Neuronal stem cell (in vitro differentiated cells): ENCODE measurements at regions not wholly inside any gene's neighbourhood (a gene's known extent, or its start where the extent isn't known, plus 50 kb on each side); places are given as distances from the start of the nearest gene placed in this dataset.

Experiments used
- DNase-seq: peaks from one replicate; pipeline ENCODE4 v3.0.0-alpha.2; 2013; ENCODE audit warnings: low spot score
- H2AFZ ChIP-seq: one replicate; pipeline ENCODE4 v1.6.1; 2013; ENCODE audit warnings: mild to moderate bottlenecking, low read length, inconsistent platforms
- H2AK5ac ChIP-seq: 2 replicates; pipeline ENCODE4 v1.6.1; 2013; ENCODE audit warnings: low read depth, mild to moderate bottlenecking, inconsistent platforms, low read length, moderate library complexity, mixed read lengths
- H2BK120ac ChIP-seq: 2 replicates; pipeline ENCODE4 v1.6.1; 2013; ENCODE audit warnings: low read depth, mild to moderate bottlenecking, inconsistent platforms, low read length, moderate library complexity, mixed read lengths
- H2BK12ac ChIP-seq: one replicate; pipeline ENCODE4 v1.6.1; 2013; ENCODE audit warnings: low read length, inconsistent platforms
- H2BK15ac ChIP-seq: 2 replicates; pipeline ENCODE4 v1.6.1; 2013; ENCODE audit warnings: mild to moderate bottlenecking, low read length, inconsistent platforms, mixed read lengths
- H2BK5ac ChIP-seq: one replicate; pipeline ENCODE4 v1.6.1; 2013; ENCODE audit warnings: inconsistent platforms, mild to moderate bottlenecking, low read length, moderate library complexity
- H3K14ac ChIP-seq: one replicate; pipeline ENCODE4 v1.6.1; 2013; ENCODE audit warnings: low read length, inconsistent platforms
- H3K18ac ChIP-seq: 2 replicates; pipeline ENCODE4 v1.6.1; 2013; ENCODE audit warnings: low read length, inconsistent platforms
- H3K23ac ChIP-seq: 2 replicates; pipeline ENCODE4 v1.6.1; 2013; ENCODE audit warnings: low read depth, mild to moderate bottlenecking, mixed read lengths, low read length, inconsistent platforms; ENCODE audit not compliant: poor library complexity
- H3K27ac ChIP-seq: replicated peaks from 3 replicates; pipeline ENCODE4 v1.5.1; 2013; ENCODE audit warnings: low read length, inconsistent platforms
- H3K27me3 ChIP-seq, 3 experiments: 2 replicates each; pipeline ENCODE4 v1.6.1; 2013; ENCODE audit warnings: low read length in 3 of 3, mild to moderate bottlenecking in 2 of 3, inconsistent platforms in 1 of 3, low read depth in 1 of 3, mixed read lengths in 1 of 3, moderate library complexity in 1 of 3; ENCODE audit not compliant: control insufficient read depth in 3 of 3, insufficient read depth in 3 of 3
- H3K36me3 ChIP-seq, 2 donors: replicated peaks in 1 of 2; 2 replicates each; pipeline ENCODE4 v1.6.1; 2013; ENCODE audit warnings: low read length in 2 of 2; ENCODE audit not compliant: control insufficient read depth in 2 of 2, insufficient read depth in 2 of 2
- H3K4ac ChIP-seq: 2 replicates; pipeline ENCODE4 v1.6.1; 2013; ENCODE audit warnings: inconsistent platforms, mild to moderate bottlenecking, low read length, moderate library complexity
- H3K4me1 ChIP-seq, 2 donors: 1 replicate in 1 of 2; 2 replicates in 1 of 2; pipeline ENCODE4 v1.6.1; 2013; ENCODE audit warnings: low read length in 2 of 2, low read depth in 1 of 2; ENCODE audit not compliant: control insufficient read depth in 2 of 2, insufficient read depth in 1 of 2
- H3K4me2 ChIP-seq: one replicate; pipeline ENCODE4 v1.6.1; 2013; ENCODE audit warnings: mild to moderate bottlenecking, low read length, inconsistent platforms; ENCODE audit not compliant: insufficient read depth, poor library complexity, severe bottlenecking
- H3K4me3 ChIP-seq, 2 donors: 2 replicates each; pipeline ENCODE4 v1.5.1; 2013; ENCODE audit warnings: low read length in 2 of 2, mild to moderate bottlenecking in 2 of 2, inconsistent platforms in 1 of 2, moderate library complexity in 1 of 2
- H3K79me1 ChIP-seq: one replicate; pipeline ENCODE4 v1.6.1; 2013; ENCODE audit warnings: low read depth, mild to moderate bottlenecking, inconsistent platforms, low read length, moderate library complexity
- H3K9ac ChIP-seq: one replicate; pipeline ENCODE4 v1.6.1; 2013; ENCODE audit warnings: mild to moderate bottlenecking, low read depth, low read length, inconsistent platforms; ENCODE audit not compliant: poor library complexity
- H3K9me3 ChIP-seq, 2 donors: replicated peaks in 1 of 2; 2 replicates each; pipeline versions ENCODE3 to v1.6.1; 2013; ENCODE audit warnings: low read length in 2 of 2, mild to moderate bottlenecking in 2 of 2, inconsistent platforms in 1 of 2, low read depth in 1 of 2, mixed read lengths in 1 of 2, moderate library complexity in 1 of 2; ENCODE audit not compliant: control insufficient read depth in 2 of 2, insufficient read depth in 1 of 2
- H4K8ac ChIP-seq: one replicate; pipeline ENCODE4 v1.6.1; 2013; ENCODE audit warnings: low read depth, mild to moderate bottlenecking, inconsistent platforms, low read length, moderate library complexity
- H4K91ac ChIP-seq: one replicate; pipeline ENCODE4 v1.6.1; 2013; ENCODE audit warnings: low read length, low read depth, mild to moderate bottlenecking, inconsistent platforms; ENCODE audit not compliant: poor library complexity
- WGBS, 2 donors: extraction: QIAGEN DNeasy Blood & Tissue Kit; methylation state at CpG; one replicate each; pipeline ENCODE4 v1.1.7; 2013; ENCODE audit warnings: missing lambda C conversion rate in 2 of 2, mixed read lengths in 1 of 2; ENCODE audit not compliant: insufficient read length in 2 of 2, insufficient replicate concordance in 1 of 2; ENCODE audit errors: extremely low coverage in 2 of 2; 5-methylcytosine and 5-hydroxymethylcytosine counted together

DNA sequence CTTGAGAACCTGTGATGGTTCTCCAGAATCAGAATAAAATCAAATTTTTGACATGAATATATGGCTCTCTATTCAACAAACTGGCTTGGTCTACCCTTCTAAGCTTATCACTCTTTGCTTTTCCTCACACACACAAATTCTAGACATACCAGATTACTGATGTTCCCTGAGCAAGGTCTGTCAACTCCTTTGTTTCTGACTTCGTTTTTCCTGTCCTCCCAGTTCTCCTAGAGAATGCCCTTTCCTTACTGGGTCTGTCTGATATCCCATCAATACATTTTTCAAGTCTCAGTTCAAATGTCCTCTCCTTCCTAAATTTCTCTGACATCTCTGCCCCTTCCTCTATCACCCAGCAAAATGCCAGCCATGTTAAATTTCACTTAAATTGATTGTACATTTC is 202.1 kb upstream of the IGFBP7 start:
- Histone ChIP-seq H2BK12ac (no peak overlapping the region), H2AK5ac (no peak overlapping the region), H3K27me3 (no peaks in the 10 kb centered on the region), H4K91ac (no peak overlapping the region), H3K4ac (no peak overlapping the region), H2BK15ac (no peak overlapping the region), H2BK5ac (no peak overlapping the region), H3K4me3 (no peak overlapping the region), H3K4me1 (peaks cover 0 to 2% of the 10 kb centered on the region in 2 donors), H3K23ac (no peak overlapping the region), H3K79me1 (no peaks in the 10 kb centered on the region), H3K18ac (no peak overlapping the region), H3K4me2 (no peak overlapping the region), H3K9ac (no peak overlapping the region), H3K27ac (no peak overlapping the region), H2BK120ac (no peak overlapping the region), H3K14ac (no peak overlapping the region), H3K9me3 (no peaks in the 10 kb centered on the region), H3K36me3 (no peaks in the 10 kb centered on the region), H2AFZ (no peak overlapping the region), H4K8ac (no peak overlapping the region)
- no CpG with 5 or more reads among the region's 1 CpG for WGBS, 2 donors
- no peak for DNase-seq

GRCh38 chr4:57309658-57310057 is 199.5 kb upstream of the IGFBP7 start:
- no peak overlapping the region for H4K8ac ChIP-seq
- H3K4ac ChIP-seq, result no peak overlapping the region
- no peak overlapping the region for H3K14ac ChIP-seq
- no CpG with 5 or more reads among the region's 1 CpG for WGBS, 2 donors
- H2AK5ac ChIP-seq, result no peak overlapping the region
- no peak overlapping the region for H2BK5ac ChIP-seq
- no peak overlapping the region for H3K4me2 ChIP-seq
- no peaks in the 10 kb centered on the region for H3K36me3 ChIP-seq
- no peak overlapping the region for H4K91ac ChIP-seq
- H3K4me1 ChIP-seq, result peaks cover 0 to 2% of the 10 kb centered on the region in 2 donors
- no peak overlapping the region for H3K23ac ChIP-seq
- H3K4me3 ChIP-seq, result no peak overlapping the region
- H3K79me1 ChIP-seq, result no peaks in the 10 kb centered on the region
- H3K27ac ChIP-seq, result no peak overlapping the region
- H2BK120ac ChIP-seq, result no peak overlapping the region
- no peaks in the 10 kb centered on the region for H3K9me3 ChIP-seq
- no peak overlapping the region for H3K9ac ChIP-seq
- no peak overlapping the region for H3K18ac ChIP-seq
- H2BK12ac ChIP-seq, result no peak overlapping the region
- H3K27me3 ChIP-seq, result no peaks in the 10 kb centered on the region
- no peak for DNase-seq
- H2AFZ ChIP-seq, result no peak overlapping the region
- H2BK15ac ChIP-seq, result no peak overlapping the region

GRCh38 chr4:57308301-57308700 is 198.1 kb upstream of the IGFBP7 start:
- H2BK120ac ChIP-seq, result no peak overlapping the region
- H3K4me3 ChIP-seq, result no peak overlapping the region
- H3K4ac ChIP-seq, result no peak overlapping the region
- H3K14ac ChIP-seq, result no peak overlapping the region
- no peak overlapping the region for H4K8ac ChIP-seq
- H3K9ac ChIP-seq, result no peak overlapping the region
- no peak for DNase-seq
- H3K36me3 ChIP-seq, result no peaks in the 10 kb centered on the region
- H3K9me3 ChIP-seq, result no peaks in the 10 kb centered on the region
- H3K4me2 ChIP-seq, result no peak overlapping the region
- no peak overlapping the region for H2AK5ac ChIP-seq
- H3K27me3 ChIP-seq, result no peaks in the 10 kb centered on the region
- no peaks in the 10 kb centered on the region for H3K79me1 ChIP-seq
- no peaks in the 10 kb centered on the region for H3K4me1 ChIP-seq
- no peak overlapping the region for H3K27ac ChIP-seq
- H3K23ac ChIP-seq, result no peak overlapping the region
- H2AFZ ChIP-seq, result no peak overlapping the region
- H2BK5ac ChIP-seq, result no peak overlapping the region
- H4K91ac ChIP-seq, result no peak overlapping the region
- no peak overlapping the region for H2BK15ac ChIP-seq
- H3K18ac ChIP-seq, result no peak overlapping the region
- WGBS, 2 donors, result no CpG with 5 or more reads among the region's 2 CpGs
- H2BK12ac ChIP-seq, result no peak overlapping the region

- H3K4me1 ChIP-seq, result no peaks in the 10 kb centered on the region
- no peak overlapping the region for H2BK15ac ChIP-seq
- DNase-seq, result no peak
- no peak overlapping the region for H3K4me2 ChIP-seq
- no peaks in the 10 kb centered on the region for H3K9me3 ChIP-seq
- H2AK5ac ChIP-seq, result no peak overlapping the region
- no peak overlapping the region for H3K4me3 ChIP-seq
- H3K23ac ChIP-seq, result no peak overlapping the region
- H3K18ac ChIP-seq, result no peak overlapping the region
- H2BK5ac ChIP-seq, result no peak overlapping the region
- H2AFZ ChIP-seq, result no peak overlapping the region
- H3K27me3 ChIP-seq, result no peaks in the 10 kb centered on the region
- no peak overlapping the region for H4K8ac ChIP-seq
- no peaks in the 10 kb centered on the region for H3K36me3 ChIP-seq
- H3K14ac ChIP-seq, result no peak overlapping the region
- WGBS, 2 donors, result no CpG with 5 or more reads among the region's 5 CpGs
- H3K4ac ChIP-seq, result no peak overlapping the region
- no peak overlapping the region for H3K9ac ChIP-seq
- no peak overlapping the region for H4K91ac ChIP-seq
- no peak overlapping the region for H2BK12ac ChIP-seq
- no peak overlapping the region for H3K27ac ChIP-seq
- no peaks in the 10 kb centered on the region for H3K79me1 ChIP-seq
- no peak overlapping the region for H2BK120ac ChIP-seq
Observed at GRCh38 chr4:57305836-57306235, 195.7 kb upstream of the IGFBP7 start.
